DOHH2 (cell line): ENCODE measurements at regions not wholly inside any gene's neighbourhood (a gene's known extent, or its start where the extent isn't known, plus 50 kb on each side); places are given as distances from the start of the nearest gene placed in this dataset.

ENCODE experiments used
- CTCF ChIP-seq: fragments of 200-600 bp; sonication (generic); IDR thresholded peaks from one replicate; pipeline ENCODE4 v1.5.1; 2014; ENCODE audit warnings: antibody characterized with exemption, mild to moderate bottlenecking, low read depth, low read length; ENCODE audit not compliant: poor library complexity, severe bottlenecking
- EZH2phosphoT487 ChIP-seq: fragments of 200-600 bp; sonication (generic); IDR thresholded peaks from 2 replicates; pipeline ENCODE4 v1.6.1; 2017; ENCODE audit warnings: borderline replicate concordance, mild to moderate bottlenecking, antibody characterized with exemption, low read length, moderate library complexity, mixed read lengths

DNA sequence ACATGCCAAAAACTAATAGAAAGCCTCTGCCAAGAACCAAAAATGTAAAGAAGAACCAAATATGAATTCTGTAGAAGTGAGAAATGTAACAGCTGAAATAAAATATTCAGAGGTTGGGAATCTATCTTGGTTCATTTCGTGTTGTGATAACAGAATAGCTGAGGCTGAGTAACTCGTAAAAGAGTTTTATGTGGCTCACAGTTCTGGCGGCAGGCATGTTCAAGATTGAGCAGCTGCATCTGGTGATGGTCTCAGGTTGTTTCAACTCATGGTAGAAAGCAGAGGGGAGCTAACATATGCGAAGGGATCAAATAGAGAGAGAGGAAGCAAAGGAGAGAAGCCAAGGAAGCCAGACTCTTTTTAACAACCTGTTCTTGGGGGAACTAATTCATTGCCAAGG lies 717.2 kb downstream of the TNS3 start:
- TF ChIP-seq CTCF = no peak
- no peak for TF ChIP-seq EZH2phosphoT487
